ENCODE measurements at regions not wholly inside any gene's neighbourhood (a gene's known extent, or its start where the extent isn't known, plus 50 kb on each side); places are given as distances from the start of the nearest gene placed in this dataset.

GRCh38 chr1:219399446-219399845 lies 213.5 kb downstream of the ZC3H11B start:
- no peaks in the 10 kb centered on the region for H3K27me3 Mint-ChIP-seq (ENCODE audit: low read depth)
- ChIA-PET POLR2A (no interaction called here), CTCF (interaction anchor here (1.6 kb wide), 1 partner anchor 13 kb away, joined by 5 read pairs; no protein-coding TSS in a partner anchor)
- H3K27ac Mint-ChIP-seq: no peak overlapping the region
- TF ChIP-seq ZNF425 (CRISPR knock-in tag; conservative IDR thresholded peaks at IDR 0.05) (no peak), CBFB (CRISPR knock-in tag; IDR thresholded peaks at IDR 0.05; ENCODE audit: low read depth) (no peak), TP53 (CRISPR knock-in tag; IDR thresholded peaks at IDR 0.05) (no peak), ATF3 (CRISPR knock-in tag; conservative IDR thresholded peaks at IDR 0.05) (no peak), HMGXB4 (CRISPR knock-in tag; IDR thresholded peaks at IDR 0.05) (no peak), FOXJ3 (CRISPR knock-in tag; IDR thresholded peaks at IDR 0.05; ENCODE audit: borderline replicate concordance) (no peak), ERG (CRISPR knock-in tag; IDR thresholded peaks at IDR 0.05) (no peak), GTF2I (CRISPR knock-in tag; conservative IDR thresholded peaks at IDR 0.05) (no peak), CDX4 (CRISPR knock-in tag; IDR thresholded peaks at IDR 0.05; ENCODE audit: borderline replicate concordance) (no peak), AFF4 (CRISPR knock-in tag; IDR thresholded peaks at IDR 0.05; ENCODE audit: borderline replicate concordance) (no peak), ZNF281 (CRISPR knock-in tag; IDR thresholded peaks at IDR 0.05) (no peak), MLX (CRISPR knock-in tag; IDR thresholded peaks at IDR 0.05) (no peak), TEAD4 (CRISPR knock-in tag; IDR thresholded peaks at IDR 0.05) (no peak)
- peaks cover 7% of the 10 kb centered on the region; the same call in 1 of the 2 replicates for H3K36me3 Mint-ChIP-seq
- ATAC-seq (no peak), DNase-seq (ENCODE audit: low spot score) (no peak)
- H3K9me3 Mint-ChIP-seq: peaks cover 28% of the 10 kb centered on the region
- no peak overlapping the region for H3K4me3 Mint-ChIP-seq
- H3K4me1 Mint-ChIP-seq: peaks cover 6% of the 10 kb centered on the region; the same call in 1 of the 2 replicates
